HG03066 (cell line): ENCODE measurements at regions not wholly inside any gene's neighbourhood (a gene's known extent, or its start where the extent isn't known, plus 50 kb on each side); places are given as distances from the start of the nearest gene placed in this dataset.
"Not testable (repeated sequence)": the region's sequence is repeated elsewhere in the genome, so short reads cannot be mapped to it uniquely, and the experiment has no call there.

Experiments
- ATAC-seq: cut with Tn5 transposase; IDR thresholded peaks from one replicate; pipeline ENCODE4 v1.9.1; 2021; ENCODE audit warnings: low read depth; ENCODE audit not compliant: unreplicated experiment

DNA sequence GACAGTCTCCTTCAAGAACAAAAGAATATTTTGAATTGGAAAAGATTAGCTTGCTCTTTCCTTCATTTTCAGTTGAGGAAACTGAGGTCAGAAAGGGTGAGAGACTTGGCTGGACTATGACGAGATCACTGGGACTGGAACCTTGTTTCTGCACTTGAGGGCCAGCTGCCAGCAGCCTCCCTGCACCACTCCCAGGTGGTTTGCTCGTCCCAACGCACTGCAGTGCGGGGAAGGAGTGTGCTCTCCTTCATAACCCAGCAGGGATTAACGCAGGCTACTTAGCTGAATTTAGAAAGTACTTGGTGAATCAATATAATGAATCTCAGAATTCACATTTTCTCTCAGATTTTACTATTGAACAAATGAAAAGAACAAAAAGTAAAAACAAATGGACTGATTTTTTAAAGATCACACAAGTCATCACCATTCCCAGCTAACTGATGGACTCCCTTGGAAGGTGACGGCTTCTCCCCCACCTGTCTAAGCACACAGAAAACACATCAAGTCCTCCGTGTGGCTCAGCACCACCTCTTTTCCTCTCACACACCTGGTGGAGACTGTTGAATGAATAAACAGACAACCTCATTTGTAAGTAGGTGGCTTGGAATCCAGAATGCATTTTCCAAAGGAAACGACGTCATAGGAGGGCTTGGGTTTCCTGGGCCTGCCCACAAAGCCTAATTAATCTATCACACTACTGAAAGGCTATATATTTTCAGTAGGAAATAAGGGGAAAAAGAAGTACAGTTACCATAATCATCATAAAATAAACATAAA, 121.0 kb downstream of the QRSL1 start:
- ATAC-seq, result no peak

DNA sequence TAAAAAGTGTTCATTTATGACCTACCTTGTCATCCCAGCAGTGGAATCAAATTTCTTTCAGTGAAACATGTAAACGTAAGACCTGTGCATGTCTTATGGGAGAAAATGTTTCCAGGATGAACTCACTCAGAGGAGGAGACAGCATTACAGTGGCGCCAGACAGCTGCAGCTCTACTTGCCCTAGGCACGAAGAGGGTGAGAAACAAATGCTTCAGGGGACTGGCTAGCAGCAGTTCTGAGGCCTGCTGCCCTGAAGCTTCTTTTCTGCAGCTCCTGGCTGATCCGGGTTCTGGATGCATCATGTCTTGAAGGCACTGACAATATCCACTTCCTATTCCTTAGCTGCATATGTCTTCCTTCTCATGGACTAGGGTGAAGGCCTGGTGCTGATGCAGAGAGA, 120.2 kb downstream of the QRSL1 start:
- ATAC-seq, result no peak

DNA sequence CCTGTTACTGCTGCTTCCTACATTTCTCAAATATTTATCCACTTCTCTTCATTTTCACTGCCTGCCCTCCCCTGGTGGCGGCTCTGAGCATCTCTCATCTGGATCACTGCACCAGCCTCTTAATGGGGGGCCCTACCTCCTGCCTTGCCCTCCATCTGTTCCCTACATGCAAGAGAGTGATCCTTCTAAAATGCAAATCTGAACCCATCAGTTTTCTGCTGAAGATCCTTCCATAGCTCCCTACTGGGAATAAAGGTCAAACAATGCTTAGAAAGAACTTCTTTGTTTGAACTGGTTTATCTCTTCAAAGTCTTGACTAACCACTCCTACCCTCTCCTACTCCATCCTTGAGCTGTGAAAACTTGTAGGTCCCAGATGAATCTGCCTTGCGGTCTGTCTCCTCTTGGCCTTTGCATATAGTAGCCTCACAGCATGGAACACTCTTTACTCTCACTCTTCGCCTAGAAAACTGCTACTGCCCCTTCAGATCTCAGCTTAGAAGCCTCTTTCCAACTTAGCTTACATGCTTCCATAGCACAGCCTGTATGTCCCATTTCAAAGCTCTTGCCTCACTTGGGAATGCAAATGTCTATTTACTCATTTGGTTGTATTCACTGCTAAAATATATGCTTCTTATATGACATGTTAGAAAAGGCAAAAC, 119.3 kb downstream of the QRSL1 start:
- ATAC-seq, result no peak

DNA sequence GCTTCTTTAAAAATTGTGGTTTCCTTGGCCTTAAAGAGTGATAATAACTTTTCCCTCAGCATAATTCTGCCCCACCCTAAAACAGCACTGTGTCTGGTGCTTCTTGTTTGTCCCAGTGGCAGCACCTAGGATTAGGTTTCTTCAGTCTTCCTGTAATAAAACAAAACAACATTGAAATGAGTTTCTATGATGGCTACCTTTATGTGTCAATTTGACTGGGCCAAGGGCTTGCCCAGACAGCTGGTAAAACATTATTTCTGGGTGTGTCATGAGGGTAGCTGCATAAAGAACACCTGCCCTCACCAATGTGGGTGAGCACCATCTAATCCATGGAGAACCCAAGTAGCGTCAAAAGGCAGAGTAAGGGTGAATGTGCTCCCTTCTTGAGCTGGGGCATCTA, 117.8 kb downstream of the QRSL1 start:
- ATAC-seq, result no peak

DNA sequence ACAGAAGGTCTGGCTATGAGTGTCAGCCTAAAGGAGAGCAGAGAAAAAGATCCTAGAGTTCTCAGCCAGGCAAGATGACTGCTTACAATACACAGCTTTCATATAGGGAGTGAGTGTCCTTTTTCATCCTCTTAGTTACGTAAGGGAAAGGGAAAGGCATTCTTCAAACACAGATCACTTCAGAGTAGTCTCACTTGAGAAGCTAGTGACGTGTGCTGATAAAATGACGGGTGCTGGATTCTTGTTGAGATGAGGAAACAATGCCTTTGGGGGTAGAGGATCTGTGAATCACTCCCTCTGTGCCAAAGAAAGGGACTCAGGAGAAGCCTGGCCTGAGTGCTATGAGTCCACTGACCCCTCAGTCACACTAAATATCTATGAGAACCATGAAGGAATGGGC, 117.3 kb downstream of the QRSL1 start:
- ATAC-seq, result no peak

DNA sequence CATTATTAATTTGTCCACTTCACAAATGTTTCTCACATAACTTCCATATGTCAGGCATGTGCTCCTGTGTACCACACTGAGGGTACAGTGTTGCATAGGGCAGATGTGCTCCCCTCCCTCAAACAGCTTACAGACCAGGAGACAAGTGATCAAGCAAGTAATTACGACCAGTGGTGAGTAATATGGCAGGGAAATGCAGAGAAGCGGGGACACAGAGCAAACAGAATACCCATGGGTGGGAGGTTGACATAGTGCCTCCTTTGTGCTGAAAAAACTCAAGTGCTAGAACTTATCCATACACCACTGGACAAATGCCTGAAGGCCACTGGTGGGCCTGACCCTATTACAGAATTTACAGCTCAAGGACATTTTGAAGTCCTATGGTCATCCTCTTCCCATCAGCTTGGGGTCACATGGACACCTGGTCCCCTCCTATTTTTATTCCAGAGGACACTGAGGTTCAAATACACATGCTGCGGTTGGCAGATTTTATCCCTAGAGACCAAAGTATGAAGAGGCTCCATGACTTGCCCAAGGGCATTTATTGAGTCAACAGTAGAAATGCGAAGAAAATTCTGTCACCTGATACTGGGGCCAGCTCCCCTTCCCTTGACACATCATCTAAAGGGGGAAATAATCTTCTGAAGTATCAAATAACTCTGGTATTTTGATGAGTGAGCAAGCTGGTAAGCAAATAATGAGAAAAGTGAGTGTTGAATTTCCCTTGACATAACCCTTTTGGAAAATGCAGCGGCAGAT, 116.6 kb downstream of the QRSL1 start:
- no peak for ATAC-seq

DNA sequence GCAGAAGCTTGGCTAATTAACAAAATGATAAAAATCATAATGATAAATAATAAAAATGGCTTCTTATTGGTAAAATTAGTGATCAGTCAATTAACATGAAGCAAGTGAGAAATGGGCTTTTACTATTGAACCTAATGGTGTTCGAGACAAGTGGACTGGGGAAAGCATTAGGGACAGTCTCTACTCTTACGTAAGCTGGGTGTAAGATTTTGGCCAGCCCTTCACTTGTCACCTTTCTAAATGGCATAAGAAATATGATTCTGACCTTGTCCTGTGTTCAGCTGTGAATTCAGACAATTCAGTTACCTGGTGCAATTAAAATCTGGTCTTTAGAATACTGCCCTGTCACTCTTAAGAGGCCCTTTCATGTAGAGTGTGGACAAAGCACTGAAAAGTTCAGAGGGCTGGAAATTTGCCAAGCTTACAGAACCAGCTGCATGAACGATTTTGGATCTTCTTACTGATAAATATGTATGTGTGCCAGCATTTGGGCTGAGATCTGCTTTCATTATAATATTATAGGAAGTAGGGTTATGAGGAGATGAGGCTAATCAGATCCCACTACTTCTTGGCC, 115.9 kb downstream of the QRSL1 start:
- ATAC-seq, result no peak

DNA sequence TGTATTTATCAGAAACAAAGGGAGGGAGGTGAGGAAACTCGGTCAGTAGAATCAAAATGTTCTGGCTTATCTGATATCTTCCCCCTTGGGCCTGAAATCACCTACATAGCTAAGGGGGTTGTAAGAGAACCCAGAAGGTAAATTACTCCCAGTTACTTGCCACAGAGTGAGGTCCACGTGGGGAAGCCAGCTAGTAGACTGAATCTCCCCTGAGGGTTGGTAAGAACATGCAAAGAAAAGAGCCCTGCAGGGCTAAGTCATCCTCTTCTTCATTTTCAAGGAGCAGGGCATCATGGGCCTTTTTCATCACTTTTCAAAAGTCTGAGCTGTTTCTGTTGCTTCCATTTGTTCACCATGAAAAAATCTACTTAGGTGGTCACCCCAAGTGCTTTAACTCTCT, 115.4 kb downstream of the QRSL1 start:
- ATAC-seq, result no peak

- not testable (repeated sequence) for ATAC-seq
These were observed 114.7 kb downstream of the QRSL1 start for GRCh38 chr6:106744029-106744428.

- ATAC-seq, result no peak
These were observed 114.2 kb downstream of the QRSL1 start for GRCh38 chr6:106743612-106744011.

GRCh38 chr6:106740287-106740686, 110.9 kb downstream of the QRSL1 start:
- no peak for ATAC-seq

DNA sequence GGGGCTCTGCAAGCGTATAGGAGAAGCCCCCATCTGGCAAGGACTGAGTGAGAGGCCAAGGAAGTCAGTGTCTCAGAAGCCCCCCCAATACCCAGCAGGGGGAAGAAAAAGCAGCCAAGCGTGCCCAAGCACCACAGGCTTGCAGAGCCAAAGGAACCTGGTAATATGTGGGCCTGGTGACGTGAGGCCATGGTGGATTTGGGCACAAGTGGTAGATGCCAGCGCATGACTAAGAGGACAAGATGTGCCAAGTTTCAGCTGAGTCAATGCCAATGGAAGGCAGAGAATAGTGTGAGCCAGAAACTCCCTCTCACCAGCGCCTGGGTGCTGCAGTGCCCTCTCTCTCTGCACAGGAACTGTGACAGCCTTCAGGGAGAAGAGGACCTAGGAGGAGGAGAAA, 110.0 kb downstream of the QRSL1 start:
- no peak for ATAC-seq

GRCh38 chr6:106736502-106736901, 107.1 kb downstream of the QRSL1 start:
- no peak for ATAC-seq

- no peak for ATAC-seq
These were observed 106.5 kb downstream of the QRSL1 start for GRCh38 chr6:106735828-106736227.

DNA sequence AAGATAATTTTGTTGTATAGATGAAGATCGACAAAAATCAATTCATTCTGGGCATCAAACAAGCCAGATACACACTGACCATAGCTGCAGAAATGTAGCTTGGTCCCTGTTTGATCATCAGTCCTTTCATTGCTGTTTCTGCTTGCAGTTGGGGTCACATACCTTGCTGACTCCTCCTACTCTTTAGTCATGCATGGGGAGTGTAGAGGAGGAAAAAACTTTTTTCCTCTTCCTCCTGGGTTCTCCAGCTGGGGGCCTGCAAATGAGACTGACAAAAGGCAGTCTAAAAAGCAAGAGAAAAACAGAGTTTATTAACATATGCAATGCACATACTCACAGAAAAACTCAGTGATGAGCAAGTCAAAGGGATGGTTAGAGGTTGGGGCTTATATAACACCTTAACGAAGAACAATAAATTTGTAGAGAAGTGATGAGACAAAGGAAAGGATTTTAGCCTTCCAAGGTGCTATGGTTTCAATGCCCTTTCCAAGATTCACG, 105.8 kb downstream of the QRSL1 start:
- ATAC-seq, result no peak

- no peak for ATAC-seq
These were observed 104.0 kb downstream of the QRSL1 start for GRCh38 chr6:106733386-106733785.

DNA sequence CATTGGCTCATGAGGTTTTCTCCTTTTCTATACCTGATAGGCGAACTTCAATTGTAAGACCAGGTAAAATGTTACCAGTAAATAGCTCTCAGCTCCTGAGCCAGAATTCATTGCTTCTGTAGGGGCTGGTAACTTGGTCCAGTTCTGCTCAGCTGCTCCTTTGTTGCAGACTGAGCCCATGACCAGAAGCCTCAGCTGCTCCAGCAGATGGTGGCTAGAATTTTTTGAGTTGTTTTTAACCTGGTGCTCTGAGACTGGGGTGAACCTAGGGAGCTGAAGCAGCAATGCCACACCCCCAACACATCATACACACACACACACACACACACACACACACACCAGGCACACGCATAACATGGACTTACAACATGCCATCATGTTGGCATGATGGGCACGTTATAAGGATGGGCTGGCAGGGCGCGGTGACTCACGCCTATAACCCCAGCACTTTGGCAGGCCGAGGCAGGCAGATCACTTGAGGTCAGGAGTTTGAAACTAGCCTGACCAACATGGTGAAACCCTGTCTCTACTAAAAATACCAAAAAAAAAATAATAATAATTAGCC, 103.1 kb downstream of the QRSL1 start:
- no peak for ATAC-seq

DNA sequence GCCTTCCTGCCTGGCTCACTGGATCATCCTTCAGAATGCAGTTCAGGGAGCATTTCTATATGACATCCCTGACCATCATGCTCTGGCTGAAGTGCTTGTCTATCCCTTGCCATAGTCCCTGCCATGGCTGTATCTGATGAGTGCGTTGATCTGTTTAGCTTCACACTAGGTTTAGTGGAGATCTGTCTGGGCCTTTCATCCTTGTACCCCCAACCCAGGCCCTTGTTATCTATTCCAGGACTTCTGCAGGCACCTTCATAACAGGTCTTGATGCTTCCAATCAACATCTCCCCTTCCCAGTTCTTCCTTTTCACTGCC, 102.4 kb downstream of the QRSL1 start:
- ATAC-seq, result no peak

DNA sequence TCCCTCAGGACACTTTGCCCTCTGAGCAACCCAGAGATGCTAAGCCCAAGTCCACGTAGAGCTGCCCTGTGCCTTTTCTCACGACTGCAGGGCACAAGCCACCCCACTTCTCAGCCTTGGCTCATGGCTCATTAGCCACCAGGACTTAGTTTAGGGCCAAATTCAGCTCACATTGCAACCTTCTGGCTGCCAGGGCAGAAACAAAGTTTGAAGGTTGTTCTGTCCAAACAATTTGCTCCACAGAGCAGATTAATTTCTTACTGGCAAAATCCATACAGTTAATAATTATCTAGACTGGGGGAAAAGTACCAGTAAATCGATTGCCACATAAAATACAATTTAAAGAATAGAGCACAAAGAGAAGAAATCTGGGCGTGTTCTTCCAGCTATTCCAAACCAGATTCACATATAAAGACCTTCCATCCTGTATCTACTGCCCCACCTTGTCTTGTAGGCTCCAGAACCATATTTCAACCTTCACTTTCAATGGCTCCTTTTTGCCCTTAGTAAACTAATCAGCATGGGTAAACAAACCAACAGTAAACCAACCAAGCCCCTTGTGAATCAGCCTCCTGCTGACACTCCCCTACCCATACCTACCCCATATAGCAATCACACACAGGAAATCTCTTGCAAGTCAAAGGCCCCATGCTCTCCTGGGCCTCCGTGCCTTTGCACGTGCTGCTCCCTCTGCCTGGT, 101.9 kb downstream of the QRSL1 start:
- ATAC-seq, result no peak

GRCh38 chr6:106730718-106731117, 101.3 kb downstream of the QRSL1 start:
- ATAC-seq, result no peak
